Eye (tissue), 1 donor: ENCODE measurements at regions not wholly inside any gene's neighbourhood (a gene's known extent, or its start where the extent isn't known, plus 50 kb on each side); places are given as distances from the start of the nearest gene placed in this dataset.
"Not testable (repeated sequence)": the region's sequence is repeated elsewhere in the genome, so short reads cannot be mapped to it uniquely, and the experiment has no call there.

Experiments used
- DNase-seq: peaks from one replicate; pipeline ENCODE4 v3.0.0-alpha.2; 2015

DNA sequence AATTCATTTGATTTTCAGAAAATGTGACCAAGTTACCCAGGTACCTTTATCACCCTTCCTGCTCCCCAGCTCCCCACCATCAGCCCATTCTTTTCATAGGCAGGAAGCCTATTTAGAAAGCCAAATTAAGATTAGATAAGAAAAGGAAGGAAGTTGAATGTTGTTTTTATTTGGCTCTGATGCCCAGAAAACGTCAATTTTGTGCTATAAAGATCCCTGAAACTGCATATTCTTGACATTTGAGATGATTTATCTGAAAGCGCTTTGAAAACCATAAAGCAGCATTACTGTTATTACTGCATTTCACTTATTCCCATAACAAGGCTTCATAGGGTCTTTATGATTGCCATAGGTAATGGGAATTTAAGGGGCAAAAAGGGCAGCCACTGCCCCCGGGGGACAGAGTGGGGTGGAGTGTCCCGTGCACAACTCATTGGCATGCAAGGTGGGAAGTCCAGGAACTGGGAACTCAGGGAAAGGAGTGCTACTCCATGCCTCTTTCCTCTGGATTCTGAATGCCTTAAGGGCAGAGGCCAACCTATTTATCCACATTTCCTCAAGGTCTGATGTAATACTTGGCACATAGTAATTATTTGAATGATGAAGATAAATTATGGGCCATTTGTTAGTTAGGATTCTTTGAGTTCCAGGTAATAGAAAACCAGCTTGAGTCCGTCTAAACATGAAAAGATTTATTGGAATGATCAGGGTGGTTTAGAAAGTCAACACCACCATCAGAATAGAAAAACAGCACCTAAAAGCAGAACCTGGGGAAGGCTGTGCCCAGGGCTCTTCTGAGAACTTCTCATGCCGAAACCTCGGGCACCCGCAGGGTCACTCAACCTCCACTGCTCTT, 100.6 kb upstream of the ELMO1 start:
- DNase-seq, result no peak

DNA sequence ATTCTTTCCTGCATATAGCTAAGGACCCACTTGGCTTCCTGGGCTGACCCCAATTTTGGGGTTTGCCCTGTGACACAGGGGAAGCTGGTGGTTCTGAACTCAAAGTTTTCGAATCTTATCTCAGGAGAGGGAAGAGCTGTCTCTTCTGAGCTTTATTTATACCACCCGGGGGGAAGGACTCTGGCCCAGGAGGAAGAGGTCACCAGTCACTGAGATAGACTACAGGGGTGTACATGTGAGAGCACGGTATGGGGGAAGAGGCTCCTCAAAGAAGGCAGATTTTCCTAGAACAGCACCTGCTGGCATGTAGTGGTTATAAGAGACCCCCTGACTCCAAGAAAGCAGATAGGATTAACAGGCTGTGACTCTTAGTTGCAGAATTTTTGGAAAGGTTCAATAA, 101.8 kb upstream of the ELMO1 start:
- DNase-seq, result no peak

DNA sequence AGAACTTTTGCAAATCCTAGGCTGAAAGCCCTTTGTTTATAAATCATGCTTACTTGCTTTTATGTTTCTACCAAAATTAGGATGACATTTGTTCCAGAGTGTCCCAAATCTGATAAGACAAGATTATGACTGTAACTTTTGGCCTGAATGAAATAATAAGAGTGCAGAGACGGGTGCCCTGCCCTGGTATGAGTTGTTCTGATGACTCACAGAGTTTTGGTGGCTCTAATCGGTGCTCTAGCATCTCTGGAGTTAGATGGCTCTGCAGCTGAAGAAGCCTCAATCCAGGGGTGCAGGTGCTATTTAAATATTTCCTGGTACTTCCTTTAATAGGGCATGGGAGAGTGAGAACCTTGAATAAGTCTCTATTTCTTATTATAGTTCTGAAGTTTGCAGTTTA, 102.2 kb upstream of the ELMO1 start:
- DNase-seq, result no peak

DNA sequence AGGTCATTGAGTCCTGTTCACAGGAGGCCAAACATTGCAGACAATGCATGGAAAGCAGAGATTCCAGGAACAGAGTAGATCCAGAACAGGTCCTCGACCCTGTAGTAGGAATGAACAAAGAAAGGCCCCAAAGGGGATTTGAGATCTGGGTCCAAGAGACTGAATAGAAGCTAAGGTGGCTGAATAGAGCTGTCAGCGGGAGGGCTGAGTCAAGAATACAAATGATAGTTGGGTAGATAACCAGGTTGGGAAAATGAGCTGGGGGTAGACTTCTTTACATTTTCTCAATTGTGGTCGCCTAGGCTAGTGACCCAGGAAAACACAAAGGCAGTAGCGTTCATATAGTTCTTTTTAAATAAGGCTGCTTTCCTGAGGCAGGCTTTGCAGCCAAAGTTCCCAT, 103.4 kb upstream of the ELMO1 start:
- DNase-seq, result no peak

DNA sequence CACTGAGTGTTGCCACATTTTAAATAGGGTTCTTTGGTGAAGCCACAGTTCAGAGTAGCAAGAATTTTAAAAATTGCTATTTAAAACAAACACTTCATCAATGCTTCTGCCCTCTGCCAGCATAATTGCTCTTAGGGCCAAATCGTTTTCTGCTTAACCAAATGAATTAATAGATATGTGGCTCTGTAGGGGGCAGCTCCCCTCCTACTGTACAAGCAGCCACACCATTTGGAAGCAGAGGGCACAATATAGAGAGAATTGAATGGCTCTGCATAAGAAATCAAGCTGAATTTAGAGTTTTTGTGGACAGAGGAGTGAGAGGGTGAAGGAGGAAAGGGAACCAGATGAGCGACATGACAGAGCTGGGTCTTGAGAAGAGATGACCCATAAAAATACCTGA, 103.8 kb upstream of the ELMO1 start:
- DNase-seq, result not testable (repeated sequence)

DNA sequence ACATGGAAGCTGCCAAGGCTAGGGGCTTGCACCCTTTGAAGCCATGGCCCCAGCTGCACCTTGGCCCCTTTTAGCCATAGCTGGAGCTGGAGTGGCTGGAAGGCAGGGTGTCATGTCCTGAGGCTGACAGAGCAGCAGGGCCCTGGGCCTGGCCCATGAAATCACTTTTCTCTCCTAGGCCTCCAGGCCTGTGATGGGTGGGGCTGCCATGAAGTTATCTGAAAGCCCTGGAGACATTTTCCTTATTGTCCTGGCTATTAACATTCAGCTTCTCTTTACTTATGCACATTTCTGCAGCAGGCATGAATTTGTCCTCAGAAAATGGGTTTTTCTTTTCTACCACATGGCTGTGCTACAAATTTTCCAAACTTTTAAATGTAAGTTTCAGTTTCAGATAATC, 106.9 kb upstream of the ELMO1 start:
- no peak for DNase-seq

DNA sequence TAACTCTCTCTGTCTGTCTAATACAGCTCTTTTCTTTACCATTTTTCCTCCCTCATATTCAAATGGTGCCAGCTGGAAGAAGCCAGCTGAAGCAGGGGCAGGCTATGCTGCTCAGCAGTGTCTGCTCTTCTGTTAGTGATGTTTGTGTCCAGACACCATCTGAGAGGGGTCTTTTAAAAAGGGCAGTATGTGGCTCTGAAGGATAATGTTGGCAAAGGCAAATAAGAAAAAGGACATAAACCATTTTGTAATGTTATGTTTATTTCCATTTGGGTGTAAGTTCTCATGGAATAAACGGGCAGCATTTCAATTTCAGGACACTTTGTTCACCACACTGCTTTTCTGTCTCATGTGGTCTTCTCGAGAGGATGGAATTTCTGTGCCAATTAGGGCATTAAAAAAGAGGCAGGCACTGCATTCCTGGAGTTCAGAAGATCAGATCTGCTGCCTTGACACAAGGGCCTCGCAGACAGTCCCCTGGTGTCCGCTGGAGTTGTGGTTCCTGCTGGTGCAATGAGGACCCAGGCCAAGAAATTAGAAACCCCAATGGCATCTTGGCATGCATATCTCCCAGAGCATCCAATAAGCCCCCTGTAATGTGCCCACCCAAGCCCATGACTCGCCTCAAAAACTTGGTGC, 109.0 kb upstream of the ELMO1 start:
- no peak for DNase-seq

DNA sequence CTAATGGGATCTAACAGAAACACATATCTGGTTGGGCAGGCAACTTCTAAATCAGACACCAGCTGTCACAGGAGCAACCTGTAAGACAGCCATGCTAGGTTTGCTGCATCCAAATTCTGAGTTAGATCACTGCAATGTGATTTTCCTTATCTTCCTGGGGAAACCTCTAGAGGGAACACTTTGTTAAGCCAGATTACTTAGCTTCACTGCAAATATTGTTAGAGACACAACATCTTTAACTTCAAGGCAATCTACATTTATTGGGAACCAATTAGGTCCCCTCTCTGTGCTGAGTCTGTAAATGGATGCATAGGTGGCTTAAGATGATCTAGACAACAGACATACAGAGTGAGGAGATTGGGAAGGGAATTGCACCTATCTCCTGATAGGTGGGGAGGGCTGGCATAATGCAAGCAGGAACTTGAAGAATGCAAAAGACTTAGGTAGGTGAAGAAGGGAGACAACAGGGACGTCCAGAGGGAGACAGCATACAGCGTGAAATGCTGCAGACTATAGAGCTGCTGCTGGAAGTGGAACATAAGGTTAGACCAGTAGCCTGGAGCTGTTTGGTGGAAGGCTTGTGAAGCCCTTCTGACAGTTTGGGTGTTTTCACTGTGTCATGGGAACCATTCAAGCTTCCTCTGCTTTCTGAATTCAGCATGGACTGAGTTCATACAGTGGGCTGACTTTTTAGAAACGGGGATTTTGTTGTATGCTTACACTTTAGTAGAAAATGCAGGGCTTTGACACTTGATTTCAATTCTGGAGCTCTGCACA, 109.8 kb upstream of the ELMO1 start:
- no peak for DNase-seq

DNA sequence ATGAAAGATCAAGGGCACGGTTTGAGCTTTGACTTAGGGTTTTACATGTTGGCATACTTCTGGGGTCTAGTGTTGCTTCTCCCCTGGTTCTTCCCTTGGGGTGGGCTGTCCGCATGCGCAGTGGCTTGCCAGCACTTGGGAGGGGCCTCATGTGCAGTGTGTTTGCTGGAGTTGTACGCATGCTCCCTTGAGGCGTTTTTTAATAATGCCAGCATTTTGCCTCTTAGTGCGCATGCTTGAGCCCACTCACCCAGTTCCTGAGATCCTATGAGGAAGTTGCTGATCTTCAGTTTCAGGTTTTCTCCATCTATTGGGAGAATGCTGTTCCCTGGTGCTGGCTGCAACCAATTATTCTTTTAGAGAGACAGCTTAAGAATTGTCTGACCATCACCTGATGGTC, 113.4 kb upstream of the GPR141 start:
- DNase-seq, result no peak

DNA sequence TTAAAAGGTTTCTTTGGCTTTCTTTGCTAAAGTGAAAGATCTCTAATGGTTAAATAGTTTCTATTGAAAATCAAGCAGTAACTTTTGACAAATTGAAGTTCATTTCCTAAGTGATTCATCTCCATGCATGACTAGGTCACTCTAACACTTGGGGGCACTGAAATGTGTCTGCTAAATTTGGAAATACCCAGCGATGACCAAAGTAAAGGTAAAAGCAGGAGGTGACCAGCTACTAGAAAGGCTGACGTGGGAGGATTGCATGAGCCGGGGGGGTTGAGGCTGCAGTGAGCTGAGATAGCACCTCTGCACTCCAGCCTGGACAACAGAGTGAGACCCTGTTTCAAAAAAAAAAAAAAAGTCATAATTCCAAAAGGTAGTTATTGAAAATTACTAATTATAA, 111.8 kb upstream of the GPR141 start:
- no peak for DNase-seq

DNA sequence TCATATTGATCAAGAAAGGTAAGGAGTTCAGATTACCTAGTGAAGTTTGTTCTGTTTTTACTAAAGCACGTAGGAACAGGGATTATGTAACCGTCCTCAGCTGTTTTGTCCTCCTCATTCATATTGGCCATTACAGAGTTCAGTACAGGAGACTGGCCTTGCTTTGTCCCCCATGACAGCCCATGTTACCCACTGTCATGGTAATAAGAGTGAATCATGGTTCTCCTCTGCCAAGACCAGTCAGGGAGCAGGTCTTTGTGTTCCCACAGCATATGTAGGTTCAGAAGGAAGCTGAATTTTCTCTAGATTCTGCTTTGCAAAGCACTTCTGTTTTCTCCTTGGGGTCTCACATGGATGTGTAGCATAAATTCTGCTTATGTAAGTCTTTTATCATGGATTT, 106.2 kb upstream of the GPR141 start:
- no peak for DNase-seq

DNA sequence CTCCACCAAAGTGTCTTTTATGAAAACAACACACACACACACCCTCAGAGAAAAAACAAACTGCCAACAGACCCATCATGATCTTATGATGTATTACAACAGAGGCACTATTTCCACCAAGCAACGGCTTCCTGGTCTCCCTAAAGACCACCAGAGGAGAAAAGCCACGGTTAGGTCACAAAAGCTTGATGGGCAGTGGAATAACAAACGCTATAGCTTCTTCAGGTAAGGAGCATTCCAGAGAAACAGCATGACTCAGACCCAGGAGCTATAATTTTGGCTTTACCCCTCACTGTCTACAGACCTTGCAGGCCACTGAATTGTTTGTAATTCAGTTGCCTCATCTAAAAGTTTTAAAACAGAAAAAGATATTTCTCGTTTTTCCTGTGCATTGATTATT, 105.7 kb upstream of the GPR141 start:
- no peak for DNase-seq

DNA sequence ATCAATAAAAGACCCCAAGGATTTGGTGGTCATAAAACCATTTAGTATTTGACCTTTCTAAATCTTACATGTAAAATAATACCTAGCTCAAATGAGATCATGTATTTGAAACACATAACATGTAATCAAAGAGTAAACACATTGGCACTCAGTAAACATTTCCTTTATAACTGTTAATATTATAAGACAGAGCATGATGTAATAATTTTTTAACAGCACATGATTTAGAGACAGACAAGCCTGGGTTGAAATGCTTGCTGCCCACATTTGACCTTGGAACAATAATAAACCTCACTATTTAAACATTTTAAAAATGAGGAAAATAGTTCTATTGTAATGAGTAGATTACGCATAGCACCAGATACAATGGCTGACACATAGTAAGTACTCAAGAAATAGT, 105.2 kb upstream of the GPR141 start:
- no peak for DNase-seq

DNA sequence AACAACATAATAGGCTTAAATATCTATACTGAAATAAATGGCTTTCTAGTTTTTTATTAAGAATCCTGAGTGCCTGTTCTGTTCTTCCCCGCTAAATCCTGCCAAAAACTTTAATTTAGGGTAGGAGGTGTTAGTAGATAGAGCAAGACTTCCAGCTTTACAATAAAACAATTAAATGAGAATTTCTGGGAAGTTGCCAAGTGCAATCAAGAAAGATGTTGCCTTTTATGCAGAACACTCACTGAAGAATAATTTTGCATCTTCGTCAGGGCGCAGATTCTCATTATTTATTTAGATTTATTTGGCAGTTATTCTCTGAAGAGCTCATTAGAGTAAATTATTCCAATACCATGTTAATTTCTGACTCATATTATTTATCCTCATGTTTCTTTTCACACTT, 103.2 kb upstream of the GPR141 start:
- DNase-seq, result no peak

DNA sequence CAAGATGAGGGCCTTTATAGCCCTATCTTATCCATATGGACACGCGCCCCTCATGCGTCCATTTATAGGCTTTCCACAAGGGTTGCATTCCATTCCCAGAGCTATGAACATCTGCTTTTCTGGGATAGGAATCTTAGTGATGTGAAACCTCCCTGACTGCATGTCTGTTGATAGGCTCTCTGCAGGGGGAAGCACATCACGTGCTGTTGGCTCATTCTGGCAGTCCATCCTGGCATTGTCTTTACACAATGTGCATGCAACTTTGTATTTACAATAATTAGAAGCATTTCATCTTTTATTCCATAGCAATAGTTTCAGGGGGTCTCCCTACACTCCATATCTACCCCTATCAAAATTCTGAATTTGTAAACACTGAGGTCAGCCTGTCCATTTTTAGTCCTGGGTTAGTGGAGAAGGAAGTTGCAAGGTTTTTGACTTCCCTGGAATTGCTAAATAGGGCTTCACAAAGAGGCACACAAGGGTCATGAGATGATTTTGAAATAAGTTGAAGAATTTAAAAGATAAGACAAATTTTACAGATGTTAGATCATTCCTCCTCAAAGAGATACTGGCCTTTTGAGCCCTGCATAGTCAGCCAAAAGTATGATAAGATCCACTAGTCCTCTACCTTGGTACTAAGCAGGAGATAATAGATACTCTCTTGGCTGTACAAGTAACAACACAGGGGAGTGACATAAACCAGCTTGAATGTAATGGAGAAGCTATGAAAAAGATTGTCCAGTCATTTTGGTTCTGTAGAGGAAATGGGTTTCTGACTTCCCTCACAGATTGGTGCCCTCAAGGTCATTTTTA, 98.7 kb upstream of the GPR141 start:
- DNase-seq, result not testable (repeated sequence)

DNA sequence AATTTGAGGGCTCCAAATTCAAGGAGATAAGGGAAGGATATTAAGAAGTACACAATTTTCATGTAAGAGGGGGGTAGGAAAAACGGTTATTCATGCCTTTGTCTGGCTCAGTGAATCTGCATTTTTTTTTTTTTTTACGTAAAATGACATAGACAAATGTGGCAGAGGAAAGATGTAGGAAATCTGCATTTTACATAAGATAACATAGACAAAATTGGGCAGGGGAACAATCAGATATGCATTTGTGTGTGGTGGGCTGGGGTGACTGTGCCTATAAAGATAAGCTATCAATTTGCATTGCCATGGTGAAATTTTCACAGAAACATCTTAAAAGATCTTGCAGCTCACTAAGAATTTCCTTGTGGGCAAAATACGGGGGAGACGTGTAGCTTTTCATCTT, 92.7 kb upstream of the GPR141 start:
- DNase-seq, result no peak

DNA sequence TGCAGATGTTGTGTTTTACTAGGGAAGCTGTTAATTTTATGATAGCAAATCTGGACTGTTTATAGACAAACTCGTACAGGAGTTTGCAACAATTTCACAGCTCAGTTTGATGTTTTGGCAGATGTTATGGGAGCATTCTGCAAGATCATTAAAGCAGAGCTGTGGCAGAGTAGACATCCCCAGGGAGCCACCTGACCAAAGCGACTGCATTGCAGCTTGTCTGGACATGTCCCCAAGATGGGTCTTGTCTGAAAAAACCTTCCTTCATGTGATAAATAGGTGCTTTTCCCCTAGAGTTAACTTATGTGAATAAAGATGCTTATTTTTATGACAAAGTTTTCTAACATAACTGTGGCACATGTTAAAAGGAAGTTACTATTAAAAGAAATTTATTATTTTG, 91.2 kb upstream of the GPR141 start:
- DNase-seq, result no peak

DNA sequence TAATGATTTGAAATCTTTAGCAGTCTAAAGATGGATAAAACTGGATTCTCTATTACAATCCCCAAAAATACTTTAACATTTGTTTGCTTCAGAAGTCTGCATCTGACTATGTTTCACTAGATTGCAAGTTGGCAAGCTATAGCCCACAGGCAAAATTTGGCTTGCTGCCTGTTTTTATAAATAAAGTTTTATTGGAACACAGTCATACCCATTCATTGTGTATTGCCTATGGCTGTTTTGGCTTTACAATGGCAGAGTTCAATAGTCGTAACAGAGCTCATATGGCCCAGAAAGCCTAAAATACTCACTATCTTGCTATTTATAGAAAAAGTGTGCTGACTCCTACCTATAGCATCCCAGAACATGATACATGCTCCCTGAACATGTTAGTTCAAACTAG, 89.0 kb upstream of the GPR141 start:
- DNase-seq, result no peak

DNA sequence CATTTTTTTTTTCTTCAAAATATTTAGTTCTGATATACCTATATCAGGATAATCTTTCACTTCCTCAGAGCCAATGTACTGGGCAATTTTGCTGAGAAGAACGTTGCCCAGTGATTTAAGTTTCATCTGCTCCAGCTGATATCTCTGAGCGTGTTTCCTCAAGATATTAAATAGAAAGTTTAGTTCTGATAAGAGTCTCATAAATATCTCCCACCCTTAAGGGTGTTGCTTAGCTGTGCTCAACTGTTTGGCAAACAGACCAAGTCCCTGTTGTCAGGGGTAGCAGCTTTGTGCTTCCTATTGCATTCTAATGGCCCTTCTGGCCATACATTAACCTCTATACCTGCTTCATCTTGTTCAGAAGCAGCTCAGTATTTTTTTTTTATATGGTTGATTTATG, 84.7 kb upstream of the GPR141 start:
- DNase-seq, result no peak

DNA sequence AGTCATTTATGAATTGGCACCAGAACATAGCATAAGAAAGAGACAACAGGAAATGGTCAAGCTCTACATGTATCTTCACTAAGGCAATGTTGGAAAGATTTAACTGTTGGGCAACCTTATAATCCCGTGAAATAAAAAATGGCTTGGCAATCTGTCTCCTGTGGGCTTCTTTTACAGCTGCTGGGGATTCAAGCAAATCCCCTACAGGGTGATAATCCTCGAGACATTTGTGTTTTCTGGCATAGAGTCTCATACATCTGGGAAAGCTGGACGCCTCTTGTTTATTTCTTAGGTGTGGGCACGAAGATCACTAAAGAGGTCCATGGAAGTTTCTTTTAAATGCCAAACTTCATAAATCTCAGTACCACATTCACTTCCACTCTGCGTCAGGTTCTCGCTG, 82.2 kb upstream of the GPR141 start:
- peak; percentile 2 for DNase-seq

DNA sequence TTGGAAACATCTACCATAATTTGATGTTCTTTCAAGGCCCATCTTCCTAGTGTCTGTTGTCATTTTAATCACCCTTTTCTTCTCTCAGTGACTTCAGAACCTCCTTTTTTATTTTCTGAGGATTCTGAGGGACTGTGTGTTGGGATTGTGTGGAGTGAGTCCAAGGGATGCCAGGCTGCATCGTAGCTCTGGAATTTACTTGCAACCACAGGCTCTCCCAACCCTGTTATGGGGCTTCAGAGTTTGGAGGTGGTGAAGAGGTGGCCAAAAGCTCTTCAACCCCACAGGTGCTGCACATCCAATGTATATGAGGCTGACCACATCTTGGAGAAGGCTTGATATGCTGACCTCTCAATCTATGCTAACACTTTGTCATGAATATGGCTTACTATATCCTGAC, 79.5 kb upstream of the GPR141 start:
- DNase-seq, result no peak

DNA sequence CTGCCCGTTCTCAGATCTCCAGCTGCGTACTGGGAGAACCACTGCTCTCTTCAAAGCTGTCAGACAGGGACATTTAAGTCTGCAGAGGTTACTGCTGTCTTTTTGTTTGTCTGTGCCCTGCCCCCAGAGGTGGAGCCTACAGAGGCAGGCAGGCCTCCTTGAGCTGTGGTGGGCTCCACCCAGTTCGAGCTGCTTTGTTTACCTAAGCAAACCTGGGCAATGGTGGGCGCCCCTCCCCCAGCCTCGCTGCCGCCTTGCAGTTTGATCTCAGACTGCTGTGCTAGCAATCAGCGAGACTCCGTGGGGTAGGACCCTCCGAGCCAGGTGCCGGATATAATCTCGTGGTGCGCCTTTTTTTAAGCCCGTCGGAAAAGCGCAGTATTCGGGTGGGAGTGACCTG, 66.2 kb upstream of the GPR141 start:
- not testable (repeated sequence) for DNase-seq

DNA sequence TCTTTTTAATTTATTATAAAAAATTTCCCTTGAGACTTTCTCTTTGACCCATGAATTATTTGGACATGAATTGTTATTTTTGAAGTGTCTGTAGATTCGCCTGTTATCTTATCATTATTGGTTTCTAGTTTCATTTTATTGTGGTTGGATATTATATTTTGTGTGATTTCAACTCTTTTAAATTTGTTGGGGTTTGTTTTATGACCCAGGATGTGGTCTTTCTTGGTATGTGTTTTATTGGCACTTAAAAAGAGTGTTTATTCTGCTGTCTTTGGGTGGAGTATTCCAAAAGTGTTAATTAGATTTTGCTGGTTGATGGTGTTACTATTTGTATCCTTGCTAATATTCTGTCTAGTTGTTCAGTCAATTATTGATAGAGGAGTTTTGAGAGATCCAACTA, 50.5 kb upstream of the GPR141 start:
- DNase-seq, result no peak
